NOMO-1 (cell line): ENCODE measurements at regions not wholly inside any gene's neighbourhood (a gene's known extent, or its start where the extent isn't known, plus 50 kb on each side); places are given as distances from the start of the nearest gene placed in this dataset.
A peak's percentile ranks its signal among the peaks of the same experiment; 100 is the strongest.

Experiments used
- DNase-seq, 2 experiments: peaks; one replicate each; lab custom pipeline; 2025; ENCODE audit not compliant: unreplicated experiment in 2 of 2; lab: John Stamatoyannopoulos, UW

DNA sequence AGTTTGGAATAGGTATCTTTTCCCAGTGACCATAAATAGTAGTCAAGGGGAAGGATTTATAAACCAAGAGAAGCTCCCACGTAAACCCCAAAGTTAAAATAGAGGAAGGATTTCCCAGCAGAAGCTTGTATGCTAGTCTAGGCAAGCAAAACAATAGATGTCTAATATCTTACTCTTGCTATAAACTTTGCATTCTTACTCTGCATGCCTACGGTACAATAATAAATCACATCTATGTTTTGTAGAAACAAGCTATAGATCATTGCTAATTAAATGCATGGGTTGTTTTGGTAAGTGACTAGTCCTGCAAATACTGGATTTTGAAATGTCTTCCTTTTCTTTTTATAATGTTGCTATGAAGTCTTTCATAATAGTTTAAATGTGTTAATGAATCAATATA is 585.5 kb downstream of the INHBA start:
- DNase-seq, result no peak

DNA sequence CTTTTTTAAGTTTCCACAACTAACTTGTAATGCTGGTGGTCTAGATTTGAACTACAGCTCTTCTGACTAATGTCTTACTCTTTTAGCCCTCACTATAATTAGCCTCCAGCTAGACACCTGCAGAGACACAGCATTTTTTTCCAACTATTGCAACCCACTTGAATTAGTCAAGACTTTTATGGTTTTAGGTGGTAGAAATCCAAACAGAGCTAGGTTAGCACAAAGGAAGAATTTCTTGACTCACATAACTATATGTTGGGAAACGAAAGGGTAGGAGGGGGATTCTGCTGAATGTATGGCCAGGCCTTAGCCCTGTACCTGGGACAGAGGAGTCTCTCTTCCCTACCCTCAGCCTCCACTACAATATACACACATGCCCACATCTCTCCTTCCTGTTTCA is 586.1 kb downstream of the INHBA start:
- DNase-seq, result no peak

DNA sequence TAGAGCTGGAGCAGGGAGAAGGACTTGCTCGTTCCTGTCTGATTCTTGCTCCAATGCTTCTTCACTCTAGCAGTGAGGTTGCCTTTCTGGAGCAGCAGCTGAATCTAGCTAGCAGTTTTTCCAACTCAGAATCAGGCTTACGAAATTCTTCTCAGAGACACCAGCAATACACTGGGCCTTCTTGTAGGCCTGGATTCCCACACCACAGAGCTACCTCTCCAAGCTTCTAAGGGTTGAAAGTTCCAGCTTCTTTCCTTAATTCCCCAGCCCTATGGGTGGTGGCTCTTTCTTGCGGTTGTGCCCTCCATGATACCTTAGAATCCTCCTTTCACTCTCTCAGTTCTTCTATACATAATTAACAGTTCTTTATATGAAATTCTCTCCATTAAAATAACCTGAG is 586.6 kb downstream of the INHBA start:
- no peak for DNase-seq

DNA sequence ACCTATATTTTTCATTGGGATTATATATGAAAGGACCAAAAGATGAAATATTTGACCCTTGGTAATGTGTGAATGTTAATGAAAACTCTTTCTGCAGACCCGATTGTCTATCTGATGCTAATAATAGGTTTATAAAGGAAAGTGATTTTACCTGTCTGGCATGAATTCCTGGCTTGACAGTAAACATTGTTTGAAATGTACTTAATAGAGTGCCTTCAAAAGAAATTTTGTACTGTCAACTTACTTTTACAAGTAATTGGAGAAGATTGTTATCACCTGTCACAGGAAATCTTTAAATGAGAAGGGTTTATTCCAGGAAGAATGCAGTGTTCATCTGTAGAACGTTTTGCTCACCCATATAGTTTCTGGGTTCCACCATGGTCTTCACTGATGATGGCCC is 588.2 kb downstream of the INHBA start:
- no peak for DNase-seq

DNA sequence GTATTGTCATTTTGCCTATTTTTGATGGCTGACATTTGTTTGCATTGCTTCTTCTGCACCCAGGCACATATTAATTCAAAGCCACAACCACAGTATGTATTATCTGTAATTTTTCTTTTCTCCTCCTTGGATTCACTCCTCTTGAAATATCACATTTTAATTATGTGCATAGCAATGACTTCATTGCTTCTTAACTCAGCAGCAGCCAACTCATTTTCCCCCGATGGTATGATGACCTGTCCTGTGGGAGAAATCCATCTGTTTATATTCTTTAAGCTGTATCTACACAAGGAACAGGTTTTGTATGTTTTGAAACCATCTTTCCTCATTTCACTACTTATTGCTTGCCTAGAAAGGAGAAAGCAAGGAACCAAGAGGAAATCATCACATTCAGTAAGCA is 588.8 kb downstream of the INHBA start:
- no peak for DNase-seq

DNA sequence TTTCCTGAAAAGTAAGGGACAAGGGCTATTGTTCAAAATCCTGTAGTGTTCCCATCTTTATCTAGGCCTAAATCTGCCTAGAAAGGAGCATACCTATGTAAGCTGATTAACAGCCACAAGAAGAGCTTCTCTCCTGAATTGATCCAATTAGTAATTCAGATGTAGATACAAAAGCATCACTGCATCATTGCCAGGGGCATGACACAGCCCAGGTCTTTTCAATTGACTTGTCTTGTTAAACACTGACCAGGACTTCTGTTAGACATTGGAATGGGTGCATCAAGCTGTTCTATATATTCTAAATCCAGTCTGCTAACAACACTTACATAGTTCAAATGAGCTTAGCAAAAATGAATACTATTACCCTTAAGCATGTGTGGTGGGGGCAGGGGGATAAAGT is 589.2 kb downstream of the INHBA start:
- no peak for DNase-seq

DNA sequence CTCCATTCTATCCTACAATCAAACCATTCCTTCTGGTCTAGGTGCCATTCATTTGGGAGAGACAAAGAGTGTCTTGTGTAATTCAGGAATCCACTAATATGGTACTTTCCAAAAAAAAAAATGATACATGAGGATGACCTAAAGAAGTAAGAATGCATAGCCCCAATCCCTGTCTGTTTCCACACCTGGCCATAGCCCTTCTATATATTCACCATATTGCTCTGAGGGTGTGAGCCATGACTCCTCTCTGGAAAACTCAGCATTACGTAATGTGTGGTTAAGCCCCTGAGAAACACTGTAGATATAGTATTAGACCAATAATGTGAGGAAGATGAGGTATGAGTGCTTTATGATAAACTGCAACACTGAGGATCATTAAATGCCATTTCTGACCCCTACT is 592.7 kb downstream of the INHBA start:
- DNase-seq, result no peak

DNA sequence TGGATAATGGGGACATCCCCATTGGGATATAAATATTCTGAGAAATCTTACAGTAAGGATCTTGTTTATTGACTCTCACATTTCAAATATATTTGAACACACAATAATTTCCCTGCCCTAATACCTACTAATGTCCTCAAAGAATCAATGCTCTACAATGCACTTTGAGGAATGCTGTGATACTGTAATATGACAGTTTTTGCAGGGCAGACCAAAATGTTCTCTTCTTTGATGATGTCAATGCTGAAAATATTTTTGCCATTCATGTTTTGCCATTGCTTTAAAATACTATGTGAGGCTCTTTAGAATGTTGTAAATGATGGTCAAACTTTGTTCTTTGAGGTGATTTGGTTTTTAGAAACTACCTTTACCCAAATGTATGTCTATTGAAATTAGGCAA is 594.1 kb downstream of the INHBA start:
- DNase-seq, result no peak

DNA sequence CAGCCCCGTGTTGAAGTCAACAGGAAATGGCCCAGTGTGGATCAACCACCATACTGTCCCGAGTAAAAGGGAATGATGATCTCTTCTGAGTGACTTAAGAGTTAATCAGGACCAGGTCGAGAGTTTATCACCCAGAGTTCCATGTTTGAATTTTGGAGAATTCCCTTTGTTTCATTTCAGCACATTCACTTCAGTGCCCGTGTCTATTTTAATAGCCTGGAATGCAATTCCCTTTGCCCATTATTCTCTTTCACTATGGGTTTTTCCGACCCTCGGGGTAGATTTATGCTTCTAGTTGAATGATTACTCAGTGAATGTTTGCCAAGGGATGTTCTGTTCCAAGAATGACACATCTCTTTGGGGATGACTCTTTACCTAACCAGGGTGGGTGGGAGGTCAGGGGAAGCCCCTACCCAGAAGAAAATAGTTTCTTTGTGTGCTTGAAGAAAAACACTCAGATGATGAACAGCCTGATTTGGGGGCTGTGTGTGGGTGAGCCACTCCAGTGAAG is 594.9 kb downstream of the INHBA start:
- no peak for DNase-seq

DNA sequence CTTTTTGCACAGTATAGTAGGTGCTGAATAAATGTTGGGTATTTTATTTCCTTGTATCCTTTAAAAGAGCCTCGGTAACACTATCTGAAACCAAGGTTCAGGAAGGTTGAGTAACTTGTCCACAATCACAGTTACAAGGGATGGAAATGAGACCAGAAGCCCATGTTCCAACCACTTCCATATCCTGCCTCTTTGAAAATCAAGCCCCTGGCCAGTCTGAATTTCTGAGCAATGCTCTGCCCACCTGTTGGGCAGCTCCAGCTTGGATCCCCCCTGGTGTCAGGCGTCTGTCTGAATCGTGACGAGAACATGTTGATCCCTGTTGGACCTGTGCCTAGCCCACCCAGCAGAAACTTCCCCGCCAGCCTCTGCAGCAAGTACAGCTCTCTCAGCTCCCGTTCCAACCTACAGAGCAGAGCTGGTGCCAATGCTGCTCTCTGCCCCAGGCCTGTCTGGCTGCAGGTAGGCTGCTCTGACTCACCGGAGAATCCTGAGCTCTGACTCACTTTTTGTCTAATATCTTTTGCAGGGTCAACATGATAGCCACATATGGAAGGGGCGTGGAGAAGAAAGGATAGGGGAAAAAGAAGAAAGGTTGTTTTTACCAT is 595.5 kb downstream of the INHBA start:
- DNase-seq, result no peak

DNA sequence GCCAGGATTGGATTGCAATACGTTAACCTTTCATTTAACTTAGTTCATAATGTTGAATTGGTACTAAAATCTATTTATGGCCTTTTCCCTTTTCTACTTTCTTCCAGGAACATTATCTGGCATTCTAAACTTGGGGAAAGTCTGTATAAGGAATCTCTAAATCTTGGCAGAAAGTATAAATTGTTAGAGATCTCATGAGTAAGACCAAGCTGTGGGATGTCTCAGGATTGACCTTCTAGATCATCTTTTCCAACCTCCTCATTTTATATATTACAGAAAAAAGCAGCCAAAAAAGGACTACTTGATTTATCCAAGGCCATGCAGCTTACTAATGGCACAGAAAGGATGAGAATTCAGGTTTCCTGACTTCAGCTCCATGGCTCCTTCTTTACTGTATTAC is 598.3 kb downstream of the INHBA start:
- DNase-seq, result no peak

DNA sequence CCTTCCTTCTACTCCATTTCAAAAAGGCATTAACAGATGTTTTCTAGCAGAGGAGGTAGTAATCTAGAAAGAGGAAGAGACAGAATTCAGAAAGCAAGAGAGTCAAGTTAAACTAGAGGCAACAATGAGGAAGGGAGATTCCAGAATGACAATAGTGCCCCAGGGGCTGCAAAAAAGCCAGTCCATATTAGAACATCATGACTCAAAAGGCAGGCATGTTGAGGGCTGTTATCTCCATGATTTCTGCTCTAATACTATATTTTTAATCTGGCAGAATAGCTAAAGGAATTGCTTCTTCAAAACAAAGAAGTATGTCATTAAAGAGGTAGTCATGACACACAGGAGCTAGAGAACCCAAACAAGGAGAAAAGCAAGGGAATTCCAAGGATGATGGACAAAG is 599.6 kb downstream of the INHBA start:
- DNase-seq, result peak; percentile 2 to 69

DNA sequence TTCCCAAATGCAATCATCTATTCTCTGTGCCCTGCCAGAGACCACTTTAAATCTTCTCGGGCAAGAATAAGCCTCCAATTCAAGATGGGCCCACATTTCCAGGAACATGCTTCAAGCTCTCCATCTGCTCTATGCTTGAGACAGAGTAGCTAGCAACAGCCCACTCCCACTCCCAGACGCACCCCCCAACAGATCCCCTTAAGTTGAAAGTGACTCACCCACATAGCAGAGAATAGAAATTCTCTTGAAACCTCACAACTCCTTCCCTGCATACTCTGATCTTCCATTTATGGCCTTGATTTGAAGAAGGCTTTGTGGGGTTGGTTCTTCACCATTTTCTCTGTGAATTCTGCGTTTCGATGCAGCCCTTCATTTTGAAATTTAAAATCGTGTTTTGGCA is 604.0 kb downstream of the INHBA start:
- DNase-seq, result no peak

DNA sequence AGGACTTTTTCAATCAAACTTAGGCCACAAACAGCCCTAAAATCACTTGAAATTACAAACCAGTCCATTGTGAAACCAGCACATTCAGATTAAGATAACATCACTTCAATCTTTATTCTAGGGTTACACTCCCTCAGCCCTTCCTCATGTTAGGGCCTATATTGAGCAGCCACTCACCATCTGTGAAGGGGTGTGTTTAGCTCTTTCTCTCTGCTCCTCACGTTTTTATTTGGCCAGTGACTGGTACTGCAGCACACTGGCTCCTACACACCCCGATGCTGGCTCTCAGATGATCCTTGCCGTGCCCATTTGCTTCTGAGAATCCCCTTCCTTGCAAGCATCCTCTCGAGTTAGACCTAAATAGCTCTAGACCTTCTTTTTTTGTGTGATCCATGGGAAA is 604.5 kb downstream of the INHBA start:
- DNase-seq, result no peak

DNA sequence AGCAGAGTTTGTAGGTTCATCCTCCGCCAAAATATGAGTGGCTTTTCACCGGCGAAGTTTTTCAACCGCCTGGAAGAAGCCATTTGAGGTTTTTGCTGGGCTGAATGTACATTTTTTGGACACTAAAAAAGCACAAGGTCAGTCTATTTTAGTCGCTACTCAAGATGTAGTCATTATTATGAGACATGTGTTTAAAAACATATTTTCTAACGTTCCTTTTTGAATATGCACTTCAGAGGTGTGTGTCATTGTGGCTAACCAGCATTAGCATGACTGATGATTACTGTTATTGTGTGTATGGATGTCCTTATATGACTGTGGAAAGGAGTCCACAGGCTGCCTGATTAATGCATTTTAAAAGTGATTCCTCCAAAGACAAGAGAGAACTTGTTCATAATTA is 605.4 kb downstream of the INHBA start:
- DNase-seq, result no peak

DNA sequence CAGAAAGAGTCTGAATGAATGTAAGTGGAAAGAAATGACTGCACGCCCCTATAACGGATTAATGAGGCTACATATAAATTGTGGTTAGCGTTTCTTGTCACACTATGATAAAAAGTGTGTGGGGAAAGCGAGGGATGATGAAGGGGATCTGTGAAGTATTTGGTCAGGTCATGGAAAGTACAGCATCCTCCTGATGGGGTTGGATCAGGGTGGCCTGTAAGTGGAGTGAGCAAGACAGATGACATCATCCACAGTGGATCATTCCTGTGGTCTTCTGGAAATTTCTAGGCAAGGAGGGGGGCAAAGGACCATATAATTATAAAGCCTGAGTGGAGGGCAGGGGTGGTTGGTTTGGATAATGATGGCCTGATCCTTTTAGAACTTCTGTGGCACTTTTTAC is 606.0 kb downstream of the INHBA start:
- DNase-seq, result no peak

DNA sequence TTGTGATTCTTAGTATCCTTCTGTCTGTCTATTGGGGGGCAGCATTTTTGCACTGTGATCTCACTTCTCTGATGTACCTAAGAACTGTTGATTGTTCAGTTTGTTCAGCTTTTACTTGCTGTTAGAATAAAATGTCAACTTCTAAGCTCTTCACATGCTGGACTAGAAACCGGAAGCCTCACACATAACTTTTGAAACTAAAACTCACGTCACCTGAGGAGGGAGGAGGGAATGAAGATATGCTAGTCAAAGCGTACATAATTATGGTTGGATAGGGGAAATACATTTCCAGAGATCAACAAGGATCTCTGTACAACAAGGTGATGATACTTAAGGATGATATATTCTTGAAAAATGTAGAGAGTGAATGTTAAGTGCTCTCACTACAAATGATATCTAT is 609.7 kb downstream of the INHBA start:
- no peak for DNase-seq

DNA sequence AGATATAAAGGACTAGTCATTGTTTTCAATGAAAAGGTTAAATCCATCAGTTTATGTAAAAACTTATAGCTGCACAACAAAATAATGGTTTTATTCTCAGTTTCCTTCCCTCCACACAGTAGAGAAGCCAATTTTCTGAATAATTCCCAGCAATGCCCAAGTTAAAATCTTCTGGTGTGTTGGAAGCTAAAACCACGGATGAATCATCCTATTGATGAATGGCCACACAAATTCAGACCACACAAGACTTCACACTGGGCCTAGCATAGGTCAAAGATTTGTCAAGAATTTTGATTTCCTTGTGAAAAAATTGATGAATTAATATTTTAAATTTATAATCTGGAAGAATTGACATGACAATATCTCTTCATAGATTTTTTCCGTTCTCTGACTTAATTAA is 617.6 kb downstream of the INHBA start:
- DNase-seq, result no peak

DNA sequence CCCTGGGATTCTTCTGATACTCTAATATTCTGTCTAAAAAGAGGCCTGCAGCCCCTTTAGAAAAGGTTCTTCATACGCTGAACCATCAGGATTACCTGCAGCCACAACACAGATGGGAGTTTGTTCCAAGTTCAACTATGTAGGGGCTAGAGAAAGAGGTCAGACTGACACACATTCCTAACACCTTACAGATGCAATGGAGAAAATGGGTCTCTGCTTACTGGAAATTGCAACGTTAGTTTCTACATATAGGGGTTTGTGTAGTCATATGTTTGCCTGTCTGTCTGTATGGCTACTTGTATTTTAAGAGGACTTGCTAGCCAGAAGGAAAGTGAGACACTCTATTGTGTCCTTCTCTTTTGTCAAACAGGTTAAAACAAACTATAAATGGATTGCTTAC is 618.5 kb downstream of the INHBA start:
- no peak for DNase-seq

DNA sequence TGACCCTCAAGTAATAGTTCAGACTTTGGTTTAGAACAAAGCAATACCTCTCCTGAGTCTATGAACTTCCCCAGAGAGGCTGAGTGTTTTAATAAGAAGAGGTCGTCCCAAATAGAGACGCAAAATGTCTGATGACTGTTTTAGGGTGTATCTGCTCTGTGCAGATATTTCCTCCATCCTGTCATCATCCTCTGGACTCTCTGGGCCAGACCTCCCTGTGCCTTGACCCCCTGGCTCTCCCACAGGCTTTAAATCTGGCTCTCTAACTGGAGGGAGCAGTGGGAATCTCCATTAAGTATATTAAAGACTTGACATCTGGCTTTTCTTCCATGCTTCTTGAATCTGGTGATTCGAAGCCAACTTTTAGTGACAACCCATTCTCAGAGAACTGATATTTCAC is 633.3 kb downstream of the INHBA start:
- no peak for DNase-seq

DNA sequence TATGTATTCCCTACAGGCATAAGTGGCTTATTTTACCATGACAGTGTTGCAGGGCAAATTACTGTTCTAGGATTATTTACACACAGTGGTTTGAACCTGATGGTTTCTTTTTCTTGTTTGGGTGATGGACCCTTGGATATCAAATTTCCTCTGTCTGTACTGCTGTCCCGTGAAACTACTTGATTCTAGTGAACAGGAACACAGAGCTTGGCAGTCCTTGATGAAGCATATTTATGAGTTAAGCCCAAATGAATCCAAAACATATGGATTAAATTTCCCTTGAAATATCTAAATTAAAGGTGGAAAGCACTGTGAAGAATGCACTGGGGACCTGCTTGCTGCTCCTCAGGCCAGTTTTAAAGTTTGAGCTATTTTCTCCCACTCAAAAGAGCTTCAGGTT is 635.3 kb downstream of the INHBA start:
- no peak for DNase-seq

DNA sequence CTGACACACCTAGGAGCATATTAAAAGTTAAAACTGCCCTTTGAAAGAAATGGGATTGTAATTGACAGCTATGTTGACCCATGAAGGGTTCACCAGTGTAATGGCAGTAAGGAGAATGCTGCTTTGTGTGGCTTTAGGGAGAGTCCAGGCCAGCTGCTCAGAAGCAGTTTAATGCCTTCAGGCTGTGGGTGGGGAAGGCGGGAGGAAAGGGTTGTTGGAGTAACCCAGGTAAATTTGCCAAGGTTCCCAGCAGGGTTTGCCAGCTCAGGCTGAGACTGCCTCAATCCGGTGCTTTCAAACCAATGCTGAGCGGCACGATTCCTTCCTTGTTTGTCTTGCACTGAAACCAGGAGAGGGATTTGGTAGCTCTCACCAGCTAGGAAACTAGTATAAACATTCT is 637.2 kb downstream of the INHBA start:
- no peak for DNase-seq

DNA sequence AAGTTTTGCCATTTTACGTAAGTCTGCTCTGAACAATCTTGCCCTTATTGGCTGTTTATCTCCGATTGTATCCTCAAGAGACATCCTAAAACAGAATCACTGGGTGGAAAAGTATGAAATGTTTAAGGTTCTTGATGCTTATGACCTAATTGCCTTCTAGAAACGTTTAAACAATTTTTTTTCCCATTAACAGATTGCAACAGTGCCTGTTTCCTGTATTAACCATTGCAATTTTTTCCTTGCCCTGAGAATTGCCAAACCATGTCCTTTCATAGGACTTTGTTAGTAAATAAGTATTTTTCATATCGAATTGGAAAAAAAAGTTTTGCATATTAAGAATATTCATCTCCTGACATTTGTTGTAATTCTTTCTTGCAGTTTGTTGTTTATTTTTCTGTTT is 639.8 kb downstream of the INHBA start:
- no peak for DNase-seq
